HT-29 (cell line): ENCODE measurements at regions not wholly inside any gene's neighbourhood (a gene's known extent, or its start where the extent isn't known, plus 50 kb on each side); places are given as distances from the start of the nearest gene placed in this dataset.

Source experiments
- DNase-seq: peaks from one replicate; pipeline ENCODE4 v3.0.0-alpha.2; 2015; ENCODE audit warnings: low spot score

DNA sequence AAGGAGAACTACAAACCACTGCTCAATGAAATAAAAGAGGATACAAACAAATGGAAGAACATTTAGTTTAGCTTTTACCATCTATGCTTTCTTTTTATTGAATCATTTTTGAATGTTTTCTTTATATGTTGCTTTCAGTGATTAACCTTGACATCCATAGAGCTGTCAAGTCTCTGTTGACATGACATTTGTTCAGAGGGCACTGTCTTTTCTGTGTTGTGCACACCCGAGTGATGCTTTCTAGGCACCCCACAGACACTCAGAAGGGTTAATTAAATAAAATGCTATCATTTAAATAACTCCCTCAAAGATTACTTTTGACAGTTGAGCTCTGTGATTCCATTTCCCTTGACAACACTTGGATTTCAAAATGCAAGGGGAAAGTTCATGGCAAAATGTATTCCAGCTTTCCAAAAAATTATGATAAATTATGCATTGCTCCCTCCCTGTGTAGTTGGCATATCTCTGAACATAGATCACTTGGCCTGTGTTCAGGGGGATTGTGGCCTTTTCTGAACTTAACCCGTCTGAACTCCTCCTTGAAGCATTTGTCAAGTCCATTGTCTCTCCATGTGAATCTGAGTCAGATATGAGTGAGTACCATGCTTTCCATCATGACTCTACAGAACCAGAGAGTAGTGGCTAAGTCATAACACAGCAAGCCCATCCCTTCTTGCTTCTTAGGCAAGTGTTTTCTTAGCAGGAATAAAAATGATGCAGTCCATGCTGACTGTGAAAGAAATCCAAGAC, 372.6 kb downstream of the RPRM start:
- DNase-seq = no peak

DNA sequence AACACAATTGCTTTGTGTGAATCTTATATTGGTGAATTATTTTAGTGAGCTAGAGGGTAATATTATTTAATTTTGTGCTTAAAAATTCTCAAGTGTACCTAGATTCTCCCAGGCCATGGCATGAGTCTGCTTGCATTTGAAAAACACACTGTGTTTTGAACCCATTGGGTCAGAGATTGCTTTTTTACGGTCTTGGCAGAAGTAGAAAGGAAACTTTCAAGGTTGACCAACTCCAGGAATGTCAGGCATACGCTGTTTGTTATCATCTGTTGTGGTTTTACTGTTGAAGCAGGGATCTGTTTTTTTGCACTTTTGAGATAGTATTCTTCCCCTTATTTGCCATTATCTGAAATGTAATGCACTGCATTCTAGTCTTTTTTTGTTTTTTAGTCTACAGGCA, 377.4 kb downstream of the RPRM start:
- DNase-seq = peak; percentile 9

DNA sequence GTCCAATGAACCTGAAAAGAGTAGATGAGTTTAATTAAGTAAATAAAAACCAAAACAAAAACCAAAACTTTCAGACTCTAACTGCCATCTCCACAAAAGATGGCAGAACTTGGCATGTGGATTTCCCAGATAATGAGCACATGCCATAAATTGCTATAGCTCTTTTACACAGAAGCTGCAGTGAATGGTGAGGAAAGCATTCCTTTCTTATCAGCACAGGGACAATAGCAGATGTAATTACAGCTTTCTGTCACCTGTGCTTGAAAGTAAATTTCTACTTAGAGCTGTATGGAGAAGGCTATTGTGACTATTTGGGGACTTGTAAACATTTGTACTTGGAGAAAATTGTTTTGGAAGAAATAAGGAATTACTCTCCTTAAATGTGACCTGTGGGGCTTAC, 378.4 kb downstream of the RPRM start:
- peak; percentile 1 for DNase-seq

DNA sequence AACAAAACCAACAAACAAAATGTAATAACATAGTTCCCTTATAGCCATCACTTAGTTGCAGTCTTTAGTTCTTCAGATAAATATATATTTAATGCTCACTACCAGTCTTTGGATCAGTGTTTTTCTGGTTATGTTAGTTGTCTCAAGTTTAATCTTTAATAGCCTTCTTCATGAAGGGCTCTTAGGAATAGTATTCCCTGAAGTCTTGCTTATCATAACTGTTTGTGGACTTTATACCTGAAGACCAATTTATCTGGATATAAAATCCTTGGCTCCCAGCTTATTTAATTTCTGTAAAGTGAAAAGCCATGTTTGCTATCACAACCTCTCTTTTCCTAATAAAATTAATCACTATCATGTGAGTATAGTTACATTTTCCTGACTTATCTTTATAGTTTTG, 379.7 kb downstream of the ARL6IP6 start:
- no peak for DNase-seq

DNA sequence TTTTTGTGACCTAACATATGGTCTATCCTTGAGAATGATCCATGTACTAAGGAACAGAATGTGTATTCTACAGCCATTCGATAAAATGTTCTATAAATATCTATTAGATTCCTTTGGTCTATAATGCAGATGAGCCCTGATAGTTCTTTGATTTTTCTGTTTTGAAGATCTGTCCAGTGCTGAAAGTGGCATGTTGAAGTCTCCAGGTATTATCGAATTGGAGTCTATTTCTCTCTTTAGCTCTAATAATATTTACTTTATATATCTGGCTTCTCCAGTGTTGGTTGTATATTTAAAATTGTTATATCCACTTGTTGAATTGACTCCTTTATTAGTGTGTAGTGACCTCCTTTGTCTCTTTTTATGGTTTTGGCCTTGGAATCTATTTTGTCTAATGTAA, 377.9 kb downstream of the ARL6IP6 start:
- no peak for DNase-seq

DNA sequence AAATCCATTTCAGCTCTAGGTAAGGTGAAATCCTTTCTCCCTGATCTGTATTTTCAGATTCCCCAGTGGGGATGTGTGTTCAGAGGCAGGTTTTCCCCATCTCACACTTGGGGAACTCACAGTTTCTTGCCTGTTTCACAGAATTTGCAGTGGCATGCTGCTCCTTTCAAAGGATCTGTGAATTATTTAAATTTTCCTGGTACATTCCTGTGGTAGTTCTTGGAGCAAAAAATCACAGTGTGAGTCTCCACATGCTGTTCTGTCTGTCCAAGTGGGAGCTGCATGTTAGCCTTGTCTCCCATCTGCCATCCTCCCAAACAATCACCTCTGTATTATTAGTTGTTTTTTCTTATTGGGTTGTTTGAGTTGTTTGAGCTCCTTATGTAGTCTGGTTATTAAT, 372.9 kb downstream of the ARL6IP6 start:
- no peak for DNase-seq

DNA sequence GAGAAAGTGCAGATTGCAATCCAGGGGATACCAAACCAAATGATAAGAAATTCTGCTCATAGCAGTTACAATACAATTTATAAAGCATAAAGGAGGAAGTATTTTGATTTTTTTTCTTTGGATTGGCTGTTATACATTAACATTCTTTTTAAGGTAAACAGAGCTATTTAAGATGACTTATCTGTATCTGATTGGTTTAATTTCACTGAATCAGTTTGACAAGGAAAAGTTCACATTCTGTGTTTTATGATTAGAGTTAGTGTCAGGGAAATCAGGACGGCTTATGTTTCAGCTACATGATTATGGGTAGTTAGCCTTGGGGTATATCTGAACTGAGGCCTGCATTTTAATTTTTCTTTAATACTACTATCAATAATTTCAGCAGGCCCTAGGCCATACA, 360.9 kb downstream of the ARL6IP6 start:
- no peak for DNase-seq

DNA sequence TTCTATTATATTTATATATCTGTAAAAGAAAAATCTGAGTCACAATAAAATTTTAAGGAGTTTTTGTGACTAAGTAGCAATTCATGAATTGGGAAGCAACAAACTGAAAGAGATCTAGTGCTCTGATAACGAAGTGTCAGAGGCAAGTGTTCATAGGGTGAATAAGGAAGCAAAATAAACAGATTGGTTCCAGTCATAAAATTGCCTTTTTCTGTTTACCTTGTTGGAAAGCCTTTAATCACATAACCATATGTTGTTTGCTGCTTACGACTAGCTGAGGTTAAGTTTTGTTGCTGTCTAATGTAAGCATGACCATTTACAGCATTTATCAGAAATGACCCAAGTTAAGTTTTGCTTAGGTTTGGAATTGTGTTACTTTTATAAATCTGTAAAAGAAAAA, 358.9 kb downstream of the ARL6IP6 start:
- DNase-seq = peak; percentile 13

DNA sequence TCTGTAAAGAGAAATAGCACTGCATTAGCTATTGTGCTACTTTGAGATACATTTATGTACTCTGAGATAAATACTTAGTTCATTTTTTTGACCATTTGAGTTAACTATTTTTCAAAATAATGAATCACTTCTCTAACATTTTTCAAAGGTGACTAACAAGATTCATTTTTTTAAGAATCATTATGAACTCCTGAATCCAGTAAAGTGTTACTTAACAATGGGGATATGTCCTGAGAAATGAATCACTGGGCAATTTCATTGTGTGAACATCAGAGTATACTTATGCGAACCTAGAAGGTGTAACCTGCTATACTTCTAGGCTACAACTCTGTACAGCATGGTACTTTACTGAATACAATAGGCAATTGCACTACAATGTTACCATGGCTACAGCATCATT, 355.8 kb downstream of the ARL6IP6 start:
- DNase-seq = no peak

DNA sequence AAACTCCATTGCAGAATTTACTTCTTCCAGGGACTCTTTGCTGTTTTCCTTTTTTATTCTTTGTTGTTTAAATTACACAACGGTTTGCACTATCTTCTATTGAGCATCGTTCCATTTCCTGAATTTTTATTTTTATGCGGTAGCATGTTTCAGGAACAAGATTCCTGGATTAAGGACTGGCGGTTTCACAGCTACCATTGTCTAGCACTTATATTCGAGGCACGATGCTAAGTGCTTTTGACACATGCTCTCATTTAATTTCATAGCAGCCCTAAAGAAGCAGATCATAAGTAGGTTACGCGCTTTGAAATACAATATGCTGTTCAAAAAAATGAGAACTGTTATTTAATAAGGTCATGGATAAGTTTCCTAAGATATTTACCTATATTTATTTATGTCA, 354.4 kb downstream of the ARL6IP6 start:
- DNase-seq = no peak

DNA sequence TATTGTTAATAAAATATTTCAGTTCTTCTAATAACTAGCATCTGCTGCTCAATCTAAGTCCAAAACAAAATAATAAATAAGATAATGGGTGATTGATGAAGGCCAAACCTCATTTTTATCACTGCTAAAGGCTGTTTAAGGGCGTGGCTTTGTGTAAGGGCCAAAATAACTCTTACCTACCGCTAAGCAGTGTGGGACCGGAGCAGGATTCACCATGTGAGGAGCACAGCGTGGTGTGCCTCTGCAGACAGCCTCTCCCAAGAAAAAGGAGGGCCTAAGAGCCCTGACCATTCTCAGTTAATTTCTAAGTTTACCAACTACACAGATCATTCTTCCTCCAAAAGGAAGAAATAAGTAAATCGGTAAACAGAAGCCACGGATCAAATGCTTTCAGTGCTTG, 353.7 kb downstream of the ARL6IP6 start:
- no peak for DNase-seq

DNA sequence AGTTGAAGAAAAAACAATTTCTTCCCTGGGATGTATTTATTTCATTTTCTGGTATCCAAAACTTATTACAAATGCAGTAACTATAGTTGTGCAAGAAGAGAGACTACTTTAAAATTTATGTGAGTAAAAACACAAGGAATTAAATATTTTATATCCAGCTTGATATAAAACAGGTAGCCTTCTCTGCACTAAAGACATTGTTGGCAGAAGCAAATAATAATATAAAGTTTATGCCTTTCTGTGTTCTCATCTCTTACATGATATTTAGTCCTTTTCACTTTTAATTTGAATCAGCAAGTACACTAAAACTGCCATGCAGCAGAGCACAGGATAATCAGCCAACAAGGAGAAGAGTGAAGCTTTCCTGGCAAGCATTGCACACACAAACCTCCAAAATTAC, 352.7 kb downstream of the ARL6IP6 start:
- DNase-seq = no peak

DNA sequence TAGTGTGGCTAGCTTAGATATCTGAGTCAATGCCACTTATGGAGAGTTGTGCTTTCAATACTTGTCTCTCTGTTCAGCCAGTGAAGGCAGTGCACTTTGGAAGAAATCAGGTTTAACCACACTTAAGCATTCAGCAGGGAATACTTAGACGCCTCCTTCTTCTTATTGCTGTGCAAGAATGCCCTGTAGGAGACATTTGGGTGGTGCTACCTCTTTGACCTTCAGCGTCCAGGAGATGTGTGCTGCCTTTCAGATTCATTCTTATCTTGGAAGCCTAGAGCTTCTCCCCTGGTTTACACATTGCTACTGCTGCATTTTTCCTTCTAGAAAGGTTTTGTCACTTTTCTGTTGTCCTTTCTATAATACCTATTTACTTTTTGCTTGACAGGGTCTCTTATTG, 350.5 kb downstream of the ARL6IP6 start:
- peak; percentile 72 for DNase-seq

DNA sequence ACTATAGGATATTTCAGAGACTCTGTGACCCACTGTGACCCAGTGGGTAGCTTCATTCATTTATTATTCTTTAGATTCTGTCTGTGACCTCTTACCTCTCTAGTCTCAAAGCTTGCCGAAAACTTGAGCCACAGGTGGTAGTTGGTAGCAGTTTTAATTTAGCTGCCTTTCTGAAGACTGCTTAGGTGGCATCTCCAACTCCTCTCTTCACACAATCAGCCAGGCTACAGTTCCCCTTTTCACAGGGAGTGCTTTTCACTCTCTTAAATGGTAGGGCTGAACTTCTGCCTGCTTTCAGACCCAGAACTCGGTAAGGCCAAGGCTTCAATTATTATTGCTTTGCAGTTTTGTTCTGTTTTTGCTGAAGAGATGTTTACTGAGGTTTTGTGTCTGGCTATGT, 349.6 kb downstream of the ARL6IP6 start:
- DNase-seq = no peak

DNA sequence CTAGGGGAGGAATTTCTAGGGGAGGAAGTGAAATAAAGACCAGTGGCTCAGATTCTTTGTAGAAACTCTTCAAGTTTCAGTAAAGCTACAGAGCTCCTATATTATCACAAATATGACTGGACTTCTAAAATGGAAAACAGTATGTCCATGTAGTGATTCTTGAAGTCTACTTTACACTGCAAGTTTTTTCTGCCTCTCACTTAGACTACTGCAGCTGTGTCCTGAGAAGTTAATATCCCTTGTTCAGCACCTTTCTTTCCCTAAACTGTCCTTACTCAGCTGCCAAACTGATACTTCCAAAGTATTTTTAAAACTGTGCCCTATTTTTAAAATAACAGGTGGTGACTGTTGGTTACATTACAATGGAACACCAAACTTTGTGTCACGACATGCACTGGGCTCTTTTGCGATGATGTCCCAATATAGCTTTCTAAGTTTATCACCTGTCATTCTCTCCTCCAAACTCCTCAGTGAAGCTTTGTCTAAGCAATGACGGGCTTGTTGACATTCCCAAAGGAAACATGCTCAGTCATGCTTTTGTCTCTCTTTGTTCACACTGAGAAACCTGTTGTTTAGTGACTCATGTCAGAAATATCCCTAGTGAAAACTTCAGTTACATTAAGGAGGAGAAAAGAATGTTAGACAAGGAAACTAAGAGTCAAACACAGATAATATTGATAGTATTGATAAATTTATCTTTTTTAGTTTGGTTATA, 341.1 kb downstream of the ARL6IP6 start:
- peak; percentile 84 for DNase-seq

DNA sequence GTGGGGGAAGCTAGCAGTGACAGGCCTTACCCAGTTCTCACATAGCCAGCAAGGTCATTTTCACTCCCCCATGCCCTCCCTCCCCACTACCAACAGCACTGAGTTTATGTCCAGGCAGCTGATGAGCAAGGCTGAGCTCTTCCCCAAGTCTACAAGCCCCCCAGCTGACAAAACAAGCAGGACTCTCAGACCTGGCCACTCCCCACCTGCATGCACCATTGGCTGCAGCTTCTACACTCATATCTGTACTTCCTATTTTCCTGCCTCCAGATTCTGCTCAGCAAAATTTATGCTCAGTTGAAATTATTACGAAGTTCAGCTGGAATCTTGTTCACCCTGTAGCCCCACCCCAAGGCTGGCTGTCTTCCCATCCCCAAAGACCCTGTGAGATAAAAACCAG, 339.3 kb downstream of the ARL6IP6 start:
- no peak for DNase-seq

DNA sequence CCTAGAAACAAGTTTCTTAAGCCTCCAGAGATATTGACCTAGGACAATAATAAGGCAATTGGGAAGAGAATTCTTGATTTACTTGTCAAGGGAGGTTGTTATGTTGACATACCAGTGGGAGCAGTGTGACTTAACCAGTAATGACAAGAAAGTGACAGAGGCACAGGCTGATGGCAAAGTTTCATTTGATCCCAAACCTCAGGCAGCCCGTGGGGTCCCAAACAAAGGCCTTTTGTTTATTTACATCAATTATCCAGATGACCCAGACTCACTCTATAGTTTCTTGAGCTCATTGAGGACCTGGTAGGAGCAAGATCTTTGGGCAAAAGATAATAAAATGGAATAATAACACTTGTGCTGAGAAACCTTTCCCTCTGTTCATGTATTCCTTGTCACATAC, 336.8 kb downstream of the ARL6IP6 start:
- DNase-seq = no peak

DNA sequence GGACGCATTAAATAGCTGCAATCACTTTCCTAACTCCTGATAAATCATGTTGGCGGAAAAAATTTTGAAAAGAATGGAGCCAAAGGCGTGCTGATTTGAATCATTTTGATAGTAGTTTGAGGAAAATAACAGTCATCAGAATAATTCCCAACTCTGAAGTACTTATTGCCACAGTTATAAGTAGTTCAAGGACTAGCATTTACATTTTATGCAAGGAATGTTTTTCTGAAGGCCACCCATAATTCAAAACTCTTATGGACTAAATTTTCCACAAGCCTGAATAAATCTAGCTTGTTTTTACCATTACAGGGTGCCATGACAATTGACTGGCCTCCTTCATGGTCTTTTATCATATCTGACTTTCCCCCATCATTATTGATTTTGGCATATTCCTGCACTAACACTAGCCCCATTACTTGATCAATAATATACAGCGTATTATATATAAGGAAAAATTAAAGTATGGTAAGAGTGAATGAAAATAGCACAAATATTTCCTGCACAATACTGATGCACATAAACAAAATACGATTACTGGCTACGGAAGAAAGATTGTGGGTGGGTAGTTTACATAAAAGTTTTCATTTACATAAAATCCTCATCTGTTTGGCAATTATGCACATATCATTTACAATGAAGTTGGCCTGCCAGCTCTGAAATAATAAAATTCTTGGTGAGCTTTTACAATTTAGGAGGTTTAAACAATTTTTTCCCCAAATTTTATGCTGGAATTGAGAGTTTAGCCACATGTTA, 334.6 kb downstream of the ARL6IP6 start:
- no peak for DNase-seq

DNA sequence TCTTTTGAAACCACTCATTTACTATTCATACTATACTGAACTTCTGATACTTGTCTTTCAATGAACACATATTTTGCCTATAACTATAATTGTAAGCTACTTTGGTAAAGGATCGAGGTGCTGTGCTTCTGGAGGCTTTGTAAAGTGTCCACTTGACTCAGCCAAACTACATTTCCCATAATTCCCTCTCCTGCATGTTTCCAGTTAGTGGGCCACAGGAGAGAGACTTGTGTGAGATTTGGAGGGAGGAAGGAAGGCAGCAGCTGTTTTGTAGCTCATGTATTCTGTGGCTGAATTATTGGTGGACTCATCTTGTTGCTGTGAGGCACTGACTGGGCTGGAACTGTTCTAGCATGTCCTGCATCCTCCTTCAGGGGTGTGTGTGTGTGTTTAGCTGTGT, 328.8 kb downstream of the ARL6IP6 start:
- no peak for DNase-seq

DNA sequence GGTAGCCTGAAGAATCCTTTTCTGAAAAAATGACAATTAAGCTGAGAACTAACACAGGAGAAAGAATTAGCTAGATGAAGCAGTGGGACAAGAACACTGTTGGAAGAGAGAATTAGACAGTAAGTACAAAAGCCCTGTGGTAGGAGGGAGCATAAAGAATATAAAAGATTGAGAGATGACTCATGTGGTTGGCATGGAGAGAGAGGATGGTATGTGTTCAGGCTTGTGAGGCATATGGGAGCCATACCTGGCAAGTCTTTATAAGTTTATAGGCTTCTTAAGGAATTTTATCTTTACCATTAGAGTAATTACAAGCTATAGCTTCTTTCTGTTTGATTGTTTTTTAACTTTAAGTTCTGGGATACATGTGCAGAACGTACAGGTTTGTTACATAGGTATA, 325.0 kb downstream of the ARL6IP6 start:
- no peak for DNase-seq

DNA sequence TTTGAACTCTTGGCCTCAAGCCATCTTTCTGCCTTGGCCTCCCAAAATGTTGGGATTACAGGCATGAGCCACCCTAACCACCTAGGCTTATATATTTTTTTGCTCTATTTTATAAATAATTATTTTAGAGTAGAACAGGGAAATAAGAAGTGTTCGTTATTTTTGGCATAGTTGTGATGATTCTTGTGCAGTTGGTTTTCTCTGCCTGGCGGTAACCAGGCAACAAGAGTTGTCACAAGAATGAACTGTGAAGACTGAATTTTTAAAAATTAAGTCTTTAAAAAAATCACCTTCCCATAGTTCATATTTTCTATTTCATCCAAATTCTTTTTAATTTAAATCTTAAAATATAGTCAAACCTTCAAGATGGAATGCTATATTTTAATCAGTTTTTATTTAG, 310.2 kb downstream of the ARL6IP6 start:
- DNase-seq = no peak

DNA sequence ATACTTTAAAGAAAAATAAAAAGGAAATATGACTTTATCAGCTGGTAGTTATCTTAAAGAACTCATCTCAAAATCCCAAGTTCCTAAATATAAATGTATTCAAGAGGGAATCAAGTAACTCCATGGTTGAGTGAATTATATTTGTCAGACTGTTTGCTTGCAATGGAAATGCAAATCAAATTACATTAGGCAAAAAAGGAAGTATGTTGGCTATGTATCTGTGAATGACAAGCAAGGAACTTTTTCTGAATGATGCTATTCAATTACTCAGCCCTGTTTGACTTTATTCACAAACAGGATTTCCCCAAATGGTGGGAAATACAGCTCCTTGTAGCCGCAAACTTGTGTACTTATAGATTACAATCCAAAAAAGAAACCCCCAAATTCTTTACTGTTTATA, 309.1 kb downstream of the ARL6IP6 start:
- DNase-seq = no peak

DNA sequence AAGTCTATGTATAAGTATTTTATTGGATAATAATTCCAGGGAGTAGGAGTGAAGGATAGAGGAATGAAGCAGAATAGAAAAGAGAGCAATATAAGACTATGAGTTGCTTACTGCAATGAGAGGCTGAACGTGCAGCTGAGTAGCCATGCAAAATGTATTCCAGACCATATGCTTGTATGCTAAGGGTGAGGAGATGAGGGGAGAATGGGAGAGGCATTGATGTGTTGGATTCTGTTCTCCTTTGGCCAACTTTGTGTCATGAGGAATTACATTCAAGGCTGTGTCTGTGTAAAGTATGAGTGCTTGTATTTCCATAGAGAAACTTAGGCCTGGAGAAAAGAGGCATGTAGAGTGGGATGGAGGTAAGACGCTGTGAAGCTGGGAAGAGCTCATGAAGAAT, 301.8 kb downstream of the ARL6IP6 start:
- no peak for DNase-seq
